Activated CD4-positive, alpha-beta memory T cell treated with anti-CD3 and anti-CD28 coated beads for 36 hours (primary cell): ENCODE measurements at regions not wholly inside any gene's neighbourhood (a gene's known extent, or its start where the extent isn't known, plus 50 kb on each side); places are given as distances from the start of the nearest gene placed in this dataset.
A peak's percentile ranks its signal among the peaks of the same experiment; 100 is the strongest.

Experiments used
- CTCF ChIA-PET: fragments of 350-600 bp; sonication (Branson Sonifier 250); formaldehyde crosslinking; loops from one replicate; lab custom pipeline; 2021; ENCODE audit warnings: antibody characterized with exemption, inconsistent platforms; lab: Charles Lee
- POLR2A ChIA-PET: fragments of 350-600 bp; sonication (Branson Sonifier 250); formaldehyde crosslinking; loops from one replicate; lab custom pipeline; 2021; ENCODE audit warnings: antibody characterized with exemption; lab: Charles Lee
- DNase-seq: peaks from one replicate; pipeline ENCODE4 v3.0.0-alpha.2; 2020
- H3K27ac Mint-ChIP-seq: one replicate; pipeline ENCODE4 v1.8.0; 2021; ENCODE audit warnings: mixed read lengths
- H3K27me3 Mint-ChIP-seq: one replicate; pipeline ENCODE4 v1.8.0; 2021; ENCODE audit warnings: mixed read lengths
- H3K36me3 Mint-ChIP-seq: one replicate; pipeline ENCODE4 v1.8.0; 2021; ENCODE audit warnings: mixed read lengths
- H3K4me1 Mint-ChIP-seq: one replicate; pipeline ENCODE4 v1.8.0; 2021; ENCODE audit warnings: low read depth, mixed read lengths
- H3K4me3 Mint-ChIP-seq: one replicate; pipeline ENCODE4 v1.8.0; 2021; ENCODE audit warnings: mild to moderate bottlenecking, mixed read lengths
- H3K9me3 Mint-ChIP-seq: one replicate; pipeline ENCODE4 v1.8.0; 2021; ENCODE audit warnings: mixed read lengths
- intact Hi-C: fragments of 100-400 bp; cut with micrococcal nuclease; formaldehyde crosslinking; loops from one replicate; pipeline ENCODE4 v1.15.1; 2023

GRCh38 chr2:21294446-21294845 is 170.7 kb downstream of the TDRD15 start:
- POLR2A ChIA-PET, result no interaction called here
- Mint-ChIP-seq H3K27ac (no peak overlapping the region), H3K27me3 (no peaks in the 10 kb centered on the region), H3K4me1 (no peaks in the 10 kb centered on the region), H3K36me3 (no peaks in the 10 kb centered on the region), H3K4me3 (no peak overlapping the region), H3K9me3 (no peaks in the 10 kb centered on the region)
- CTCF ChIA-PET, result no interaction called here
- intact Hi-C loops, result no loop called here
- DNase-seq, result no peak

- ChIA-PET POLR2A (no interaction called here), CTCF (no interaction called here)
- Mint-ChIP-seq H3K9me3 (no peaks in the 10 kb centered on the region), H3K27me3 (no peaks in the 10 kb centered on the region), H3K36me3 (no peaks in the 10 kb centered on the region), H3K4me1 (no peaks in the 10 kb centered on the region), H3K27ac (no peak overlapping the region), H3K4me3 (no peak overlapping the region)
- intact Hi-C loops, result no loop called here
- no peak for DNase-seq
Observed at GRCh38 chr2:21299411-21299810, 175.6 kb downstream of the TDRD15 start.

GRCh38 chr2:21301871-21302455 is 178.2 kb downstream of the TDRD15 start:
- Mint-ChIP-seq H3K27ac (no peak overlapping the region), H3K4me1 (no peaks in the 10 kb centered on the region), H3K36me3 (no peaks in the 10 kb centered on the region), H3K4me3 (no peak overlapping the region), H3K9me3 (no peaks in the 10 kb centered on the region), H3K27me3 (no peaks in the 10 kb centered on the region)
- POLR2A ChIA-PET, result no interaction called here
- no peak for DNase-seq
- CTCF ChIA-PET, result no interaction called here
- intact Hi-C loops, result no loop called here

DNA sequence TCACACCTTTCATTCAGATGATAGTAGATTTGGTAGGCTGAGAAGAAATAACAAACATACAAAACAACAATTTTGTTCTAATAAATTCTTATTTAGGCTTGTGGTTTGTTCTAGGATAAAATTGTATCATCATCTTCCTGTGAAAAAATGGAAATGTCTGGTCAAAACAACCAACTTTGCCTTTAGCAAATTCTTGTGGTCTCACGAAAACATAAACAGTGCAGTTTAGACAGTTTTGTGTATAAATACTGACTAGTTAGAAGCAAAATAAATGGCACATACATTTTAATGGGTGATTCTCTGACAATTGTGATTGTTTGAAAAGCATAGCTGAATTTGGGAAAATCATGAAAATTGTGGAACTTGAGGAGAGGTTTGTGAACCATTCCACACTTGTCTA is 180.1 kb downstream of the TDRD15 start:
- ChIA-PET POLR2A (no interaction called here), CTCF (no interaction called here)
- Mint-ChIP-seq H3K27me3 (no peaks in the 10 kb centered on the region), H3K4me1 (no peaks in the 10 kb centered on the region), H3K4me3 (no peak overlapping the region), H3K36me3 (no peaks in the 10 kb centered on the region), H3K27ac (no peak overlapping the region), H3K9me3 (no peaks in the 10 kb centered on the region)
- DNase-seq, result no peak
- intact Hi-C loops, result no loop called here

GRCh38 chr2:21305581-21305980 is 181.8 kb downstream of the TDRD15 start:
- Mint-ChIP-seq H3K27me3 (no peaks in the 10 kb centered on the region), H3K27ac (no peak overlapping the region), H3K9me3 (no peaks in the 10 kb centered on the region), H3K4me3 (no peak overlapping the region), H3K36me3 (no peaks in the 10 kb centered on the region), H3K4me1 (no peaks in the 10 kb centered on the region)
- ChIA-PET POLR2A (no interaction called here), CTCF (no interaction called here)
- no peak for DNase-seq
- intact Hi-C loops, result no loop called here

- Mint-ChIP-seq H3K36me3 (no peaks in the 10 kb centered on the region), H3K27me3 (no peaks in the 10 kb centered on the region), H3K9me3 (no peaks in the 10 kb centered on the region), H3K27ac (no peak overlapping the region), H3K4me1 (no peaks in the 10 kb centered on the region), H3K4me3 (no peak overlapping the region)
- POLR2A ChIA-PET, result no interaction called here
- intact Hi-C loops, result no loop called here
- DNase-seq, result no peak
- CTCF ChIA-PET, result no interaction called here
Observed at GRCh38 chr2:21306235-21306634, 182.5 kb downstream of the TDRD15 start.

DNA sequence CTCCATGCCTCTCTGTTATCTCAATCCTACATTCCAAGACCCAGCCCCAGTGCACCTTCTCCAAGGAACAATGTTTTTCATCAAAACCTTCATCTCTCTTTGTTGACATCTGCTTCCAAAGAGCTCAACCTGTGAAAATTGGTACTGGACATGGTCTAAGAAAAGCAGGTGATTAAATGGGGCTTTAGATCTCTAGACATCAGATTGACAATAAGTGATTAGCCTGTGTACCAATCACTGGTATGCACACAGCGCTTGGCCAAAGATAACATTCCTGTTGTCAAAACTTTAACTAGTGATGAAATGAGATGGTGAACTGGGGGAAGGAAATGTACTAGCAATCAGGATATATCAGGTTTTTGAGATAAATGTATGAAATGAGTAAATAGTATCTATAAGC is 183.3 kb downstream of the TDRD15 start:
- intact Hi-C loops, result no loop called here
- Mint-ChIP-seq H3K36me3 (no peaks in the 10 kb centered on the region), H3K4me1 (no peaks in the 10 kb centered on the region), H3K9me3 (no peaks in the 10 kb centered on the region), H3K4me3 (no peak overlapping the region), H3K27me3 (no peaks in the 10 kb centered on the region), H3K27ac (no peak overlapping the region)
- POLR2A ChIA-PET, result no interaction called here
- DNase-seq, result no peak
- CTCF ChIA-PET, result interaction anchor here (1.0 kb wide), 1 partner anchor 11 kb away, joined by 3 read pairs; no protein-coding TSS in a partner anchor

DNA sequence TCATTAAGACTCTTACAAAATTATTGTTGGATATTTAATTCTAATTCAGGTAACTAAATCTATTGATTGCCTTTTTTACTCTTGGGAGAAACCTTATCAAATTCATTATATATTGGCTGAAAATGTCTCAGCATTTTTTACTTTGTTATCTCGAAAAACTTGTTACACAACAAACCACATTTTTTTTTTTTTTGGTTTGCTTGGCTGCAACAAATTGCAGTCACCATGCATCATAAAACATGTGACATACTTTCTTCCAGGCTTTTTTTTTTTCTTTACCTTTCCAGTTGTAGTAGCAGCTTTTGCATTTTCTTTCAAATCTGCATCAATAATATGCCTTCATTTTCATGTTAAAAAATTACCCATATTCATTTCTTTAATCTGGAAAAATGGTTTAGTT is 186.7 kb downstream of the TDRD15 start:
- H3K27ac Mint-ChIP-seq, result no peak overlapping the region
- H3K4me1 Mint-ChIP-seq, result no peaks in the 10 kb centered on the region
- no peak overlapping the region for H3K4me3 Mint-ChIP-seq
- no peaks in the 10 kb centered on the region for H3K36me3 Mint-ChIP-seq
- no peaks in the 10 kb centered on the region for H3K27me3 Mint-ChIP-seq
- POLR2A ChIA-PET, result no interaction called here
- intact Hi-C loops, result no loop called here
- CTCF ChIA-PET, result no interaction called here
- no peaks in the 10 kb centered on the region for H3K9me3 Mint-ChIP-seq
- DNase-seq, result no peak

GRCh38 chr2:21314322-21314835 is 190.6 kb downstream of the TDRD15 start:
- H3K4me1 Mint-ChIP-seq, result no peaks in the 10 kb centered on the region
- H3K27ac Mint-ChIP-seq, result no peak overlapping the region
- CTCF ChIA-PET, result interaction anchor here (1.2 to 1.6 kb wide), 2 partner anchors 59 to 271 kb away, joined by 3 read pairs; partner anchors contain the start of gene APOB
- no peaks in the 10 kb centered on the region for H3K9me3 Mint-ChIP-seq
- no peak overlapping the region for H3K4me3 Mint-ChIP-seq
- intact Hi-C loops, result no loop called here
- no peaks in the 10 kb centered on the region for H3K36me3 Mint-ChIP-seq
- no peak for DNase-seq
- POLR2A ChIA-PET, result no interaction called here
- H3K27me3 Mint-ChIP-seq, result no peaks in the 10 kb centered on the region

DNA sequence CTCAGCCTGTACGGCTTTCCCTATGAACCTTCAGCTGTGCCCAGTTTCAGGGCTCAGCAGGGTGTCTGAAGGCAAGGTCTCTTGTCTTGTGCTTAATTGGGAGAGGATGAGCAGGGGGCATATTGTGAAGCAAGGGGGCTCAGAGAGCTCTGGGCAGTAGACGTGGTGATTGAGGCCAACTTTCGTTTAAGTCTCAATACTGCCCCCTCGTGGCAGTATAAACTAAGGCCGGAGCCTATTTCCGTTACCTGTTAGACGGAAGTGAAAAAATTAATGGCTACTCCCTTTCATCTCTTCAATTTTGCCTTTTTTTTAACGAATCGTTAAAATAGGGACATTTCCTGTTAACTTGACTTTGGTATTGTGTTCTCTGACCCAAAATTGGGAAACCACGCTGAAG is 193.4 kb downstream of the TDRD15 start:
- Mint-ChIP-seq H3K4me1 (no peaks in the 10 kb centered on the region), H3K36me3 (no peaks in the 10 kb centered on the region), H3K9me3 (no peaks in the 10 kb centered on the region), H3K27ac (no peak overlapping the region), H3K27me3 (no peaks in the 10 kb centered on the region), H3K4me3 (no peak overlapping the region)
- intact Hi-C loops, result loop anchor here (1.0 to 5.0 kb wide), 2 partner anchors 274 to 655 kb away; no protein-coding TSS in a partner anchor
- ChIA-PET CTCF (interaction anchor here (0.8 to 3.7 kb wide), 8 partner anchors 10 to 656 kb away, joined by 3 to 30 read pairs (median 4); partner anchors contain the start of gene APOB), POLR2A (no interaction called here)
- DNase-seq, result peak; percentile 38

DNA sequence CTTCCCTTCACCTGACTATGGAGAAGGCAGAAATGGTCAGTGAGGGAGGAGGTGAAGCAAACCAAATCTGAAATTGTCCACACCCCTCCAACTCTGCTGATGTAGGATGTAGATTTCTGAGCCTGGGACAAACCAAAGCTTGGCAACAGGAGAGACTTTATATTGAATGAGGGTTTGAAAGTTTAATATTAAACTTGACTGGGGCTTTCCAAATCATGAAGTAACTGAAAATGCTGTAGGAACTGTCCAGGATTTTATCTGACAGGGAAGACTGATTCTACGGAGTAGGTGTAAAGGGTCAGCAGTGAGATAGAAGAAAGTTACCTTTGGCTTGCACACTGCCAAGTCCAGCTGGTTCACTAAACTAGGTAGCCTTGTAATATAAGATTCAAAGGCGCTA is 194.5 kb downstream of the TDRD15 start:
- H3K4me3 Mint-ChIP-seq, result no peak overlapping the region
- H3K36me3 Mint-ChIP-seq, result no peaks in the 10 kb centered on the region

GRCh38 chr2:21326152-21326551 is 202.4 kb downstream of the TDRD15 start:
- H3K9me3 Mint-ChIP-seq, result peaks cover 3% of the 10 kb centered on the region
- CTCF ChIA-PET, result no interaction called here
- POLR2A ChIA-PET, result no interaction called here
- H3K4me1 Mint-ChIP-seq, result no peaks in the 10 kb centered on the region
- no peak overlapping the region for H3K4me3 Mint-ChIP-seq
- H3K36me3 Mint-ChIP-seq, result no peaks in the 10 kb centered on the region
- no peak overlapping the region for H3K27ac Mint-ChIP-seq
- intact Hi-C loops, result no loop called here
- no peak for DNase-seq
- no peaks in the 10 kb centered on the region for H3K27me3 Mint-ChIP-seq

More for the DNA sequence above, 194.5 kb downstream of the TDRD15 start:
- Mint-ChIP-seq H3K4me1 (no peaks in the 10 kb centered on the region), H3K27ac (no peak overlapping the region), H3K27me3 (no peaks in the 10 kb centered on the region), H3K9me3 (no peaks in the 10 kb centered on the region)
- ChIA-PET CTCF (interaction anchor here (1.2 to 3.7 kb wide), 4 partner anchors 14 to 657 kb away, joined by 3 to 30 read pairs (median 8); partner anchors contain the start of gene APOB), POLR2A (no interaction called here)
- DNase-seq, result no peak
- intact Hi-C loops, result loop anchor here (5.0 kb wide), 1 partner anchor 656 kb away; no protein-coding TSS in a partner anchor

GRCh38 chr2:21328177-21328576 is 204.4 kb downstream of the TDRD15 start:
- Mint-ChIP-seq H3K27ac (no peak overlapping the region), H3K27me3 (no peaks in the 10 kb centered on the region), H3K4me3 (no peak overlapping the region), H3K4me1 (no peaks in the 10 kb centered on the region), H3K9me3 (peaks cover 3% of the 10 kb centered on the region), H3K36me3 (no peaks in the 10 kb centered on the region)
- no peak for DNase-seq
- ChIA-PET POLR2A (no interaction called here), CTCF (no interaction called here)
- intact Hi-C loops, result no loop called here
